GM23338 (cell line): ENCODE measurements at regions not wholly inside any gene's neighbourhood (a gene's known extent, or its start where the extent isn't known, plus 50 kb on each side); places are given as distances from the start of the nearest gene placed in this dataset.

ENCODE experiments used
- ATAC-seq: fragments of 200-7000 bp; cut with Tn5 transposase; 3 replicates; pipeline ENCODE4 v1.9.1; 2020
- DNase-seq: peaks from one replicate; pipeline ENCODE4 v3.0.0-alpha.2; 2015; ENCODE audit warnings: low spot score
- H2AFZ ChIP-seq: fragments of 200-600 bp; sonication (generic); 2 replicates; pipeline ENCODE4 v1.8.0; 2016; ENCODE audit warnings: antibody characterized with exemption, mild to moderate bottlenecking, moderate library complexity
- H3F3A ChIP-seq: fragments of 200-600 bp; sonication (generic); replicated peaks from 2 replicates; pipeline ENCODE4 v1.8.0; 2017; ENCODE audit warnings: antibody characterized with exemption, mixed run types, low read depth
- H3K27ac ChIP-seq: fragments of 200-600 bp; sonication (generic); 2 replicates; pipeline ENCODE4 v1.6.1; 2016; ENCODE audit warnings: low read depth
- H3K27me3 ChIP-seq: fragments of 200-600 bp; sonication (generic); 2 replicates; pipeline ENCODE4 v1.8.0; 2016; ENCODE audit warnings: mild to moderate bottlenecking, mixed run types, moderate library complexity; ENCODE audit not compliant: insufficient read depth
- H3K36me3 ChIP-seq: fragments of 200-600 bp; sonication (generic); 2 replicates; pipeline ENCODE4 v1.8.0; 2016; ENCODE audit warnings: mild to moderate bottlenecking; ENCODE audit not compliant: insufficient read depth
- H3K4me1 ChIP-seq: fragments of 200-600 bp; sonication (generic); 2 replicates; pipeline ENCODE4 v1.8.0; 2016; ENCODE audit warnings: mild to moderate bottlenecking, moderate library complexity; ENCODE audit not compliant: insufficient read depth
- H3K4me2 ChIP-seq: fragments of 200-600 bp; sonication (generic); 2 replicates; pipeline ENCODE4 v1.7.1; 2017; ENCODE audit warnings: mixed run types
- H3K4me3 ChIP-seq: fragments of 200-600 bp; sonication (generic); 2 replicates; pipeline ENCODE4 v1.6.1; 2016; ENCODE audit warnings: mixed run types
- H3K79me2 ChIP-seq: fragments of 200-600 bp; sonication (generic); replicated peaks from 2 replicates; pipeline ENCODE4 v1.8.0; 2017; ENCODE audit warnings: mild to moderate bottlenecking; ENCODE audit not compliant: insufficient read depth
- H3K9me2 ChIP-seq: fragments of 200-600 bp; sonication (generic); 2 replicates; pipeline ENCODE4 v1.8.0; 2017; ENCODE audit not compliant: insufficient read depth
- H4K20me1 ChIP-seq: fragments of 200-600 bp; sonication (generic); replicated peaks from 2 replicates; pipeline ENCODE4 v1.8.0; 2017; ENCODE audit warnings: mild to moderate bottlenecking; ENCODE audit not compliant: insufficient read depth
- H3K27ac Mint-ChIP-seq: 2 replicates; pipeline ENCODE4 v1.8.0; 2020; ENCODE audit warnings: inconsistent platforms, mild to moderate bottlenecking, moderate library complexity, mixed read lengths
- H3K27me3 Mint-ChIP-seq: 3 replicates; pipeline ENCODE4 v1.8.0; 2022; ENCODE audit warnings: low read depth, mild to moderate bottlenecking, moderate library complexity, mixed read lengths, inconsistent platforms; ENCODE audit not compliant: insufficient read depth, poor library complexity
- H3K36me3 Mint-ChIP-seq: 3 replicates; pipeline ENCODE4 v1.8.0; 2021; ENCODE audit warnings: low read depth, mild to moderate bottlenecking, inconsistent platforms, moderate library complexity, mixed read lengths
- H3K4me1 Mint-ChIP-seq: 3 replicates; pipeline ENCODE4 v1.8.0; 2020; ENCODE audit warnings: mild to moderate bottlenecking, inconsistent platforms, mixed read lengths
- H3K4me3 Mint-ChIP-seq: 3 replicates; pipeline ENCODE4 v1.8.0; 2021; ENCODE audit warnings: moderate library complexity, mild to moderate bottlenecking, inconsistent platforms, mixed read lengths
- H3K9me3 Mint-ChIP-seq: 3 replicates; pipeline ENCODE4 v1.8.0; 2020; ENCODE audit warnings: moderate library complexity, mild to moderate bottlenecking, inconsistent platforms, mixed read lengths
- EZH2 ChIP-seq: fragments of 200-600 bp; sonication (generic); IDR thresholded peaks from one replicate; pipeline ENCODE4 v1.8.0; 2017; ENCODE audit warnings: antibody characterized with exemption, mild to moderate bottlenecking, low read depth; ENCODE audit not compliant: unreplicated experiment
- EZH2phosphoT487 ChIP-seq: fragments of 200-600 bp; sonication (generic); IDR thresholded peaks from one replicate; pipeline ENCODE4 v1.8.1; 2018; ENCODE audit warnings: antibody characterized with exemption; ENCODE audit not compliant: unreplicated experiment
- JUNB ChIP-seq: IDR thresholded peaks from one replicate; pipeline ENCODE4 v1.6.1; 2016; ENCODE audit warnings: antibody characterized with exemption; ENCODE audit not compliant: unreplicated experiment
- NANOG ChIP-seq: IDR thresholded peaks from 2 replicates; pipeline ENCODE4 v1.6.1; 2016; ENCODE audit warnings: antibody characterized with exemption, borderline replicate concordance
- POLR2AphosphoS5 ChIP-seq: IDR thresholded peaks from 2 replicates; pipeline ENCODE4 v1.6.1; 2016; ENCODE audit warnings: antibody characterized with exemption, low read depth
- STAT1 ChIP-seq: IDR thresholded peaks from one replicate; pipeline ENCODE4 v1.6.1; 2016; ENCODE audit warnings: antibody characterized with exemption; ENCODE audit not compliant: unreplicated experiment
- ZNF114 ChIP-seq: fragments of 250-450 bp; sonication (Bioruptor Pico); IDR thresholded peaks from 2 replicates; pipeline ENCODE4 v1.5.0; 2020; ENCODE audit warnings: mild to moderate bottlenecking, moderate library complexity
- ZNF331 ChIP-seq: fragments of 250-450 bp; sonication (Bioruptor Pico); IDR thresholded peaks from 2 replicates; pipeline ENCODE4 v1.5.0; 2020; ENCODE audit warnings: low read depth, mild to moderate bottlenecking, moderate library complexity
- TF ChIP-seq, protein P1 (sequence below): IDR thresholded peaks from 2 replicates; pipeline ENCODE4 v1.6.1; 2016; ENCODE audit warnings: antibody characterized with exemption
- TF ChIP-seq, protein P2 (sequence below): IDR thresholded peaks from one replicate; pipeline ENCODE4 v1.6.1; 2018; ENCODE audit warnings: antibody characterized with exemption; ENCODE audit not compliant: unreplicated experiment
- TF ChIP-seq, protein P3 (sequence below): fragments of 250-450 bp; sonication (Bioruptor Pico); IDR thresholded peaks from 2 replicates; pipeline ENCODE4 v1.5.0; 2020; ENCODE audit warnings: mild to moderate bottlenecking, moderate library complexity

DNA sequence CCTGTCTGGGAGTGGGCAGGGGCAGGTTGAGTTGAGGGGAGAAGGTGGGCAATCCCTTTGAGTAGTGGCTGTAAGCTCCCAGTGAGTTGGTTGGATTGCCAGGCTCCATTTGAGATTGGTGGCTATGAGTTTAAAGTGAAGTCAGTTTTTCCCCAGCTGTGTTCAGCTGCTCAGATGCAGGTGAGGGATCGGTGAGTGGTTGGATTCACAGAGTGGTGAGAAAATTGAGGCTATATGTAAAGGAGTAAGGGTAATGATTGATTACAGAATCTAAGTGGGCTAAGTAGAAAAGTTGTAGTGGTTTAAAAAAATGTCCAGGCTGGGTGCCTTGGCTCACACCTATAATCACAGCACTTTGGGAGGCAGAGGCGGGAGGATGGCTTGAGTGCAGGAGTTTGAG lies 68.6 kb downstream of the GLRX5 start (continued):
- TF ChIP-seq, protein P1, sequence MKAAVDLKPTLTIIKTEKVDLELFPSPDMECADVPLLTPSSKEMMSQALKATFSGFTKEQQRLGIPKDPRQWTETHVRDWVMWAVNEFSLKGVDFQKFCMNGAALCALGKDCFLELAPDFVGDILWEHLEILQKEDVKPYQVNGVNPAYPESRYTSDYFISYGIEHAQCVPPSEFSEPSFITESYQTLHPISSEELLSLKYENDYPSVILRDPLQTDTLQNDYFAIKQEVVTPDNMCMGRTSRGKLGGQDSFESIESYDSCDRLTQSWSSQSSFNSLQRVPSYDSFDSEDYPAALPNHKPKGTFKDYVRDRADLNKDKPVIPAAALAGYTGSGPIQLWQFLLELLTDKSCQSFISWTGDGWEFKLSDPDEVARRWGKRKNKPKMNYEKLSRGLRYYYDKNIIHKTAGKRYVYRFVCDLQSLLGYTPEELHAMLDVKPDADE, result no peak
- TF ChIP-seq ZNF331 (CRISPR knock-in tag), result no peak
- no peak for TF ChIP-seq STAT1

DNA sequence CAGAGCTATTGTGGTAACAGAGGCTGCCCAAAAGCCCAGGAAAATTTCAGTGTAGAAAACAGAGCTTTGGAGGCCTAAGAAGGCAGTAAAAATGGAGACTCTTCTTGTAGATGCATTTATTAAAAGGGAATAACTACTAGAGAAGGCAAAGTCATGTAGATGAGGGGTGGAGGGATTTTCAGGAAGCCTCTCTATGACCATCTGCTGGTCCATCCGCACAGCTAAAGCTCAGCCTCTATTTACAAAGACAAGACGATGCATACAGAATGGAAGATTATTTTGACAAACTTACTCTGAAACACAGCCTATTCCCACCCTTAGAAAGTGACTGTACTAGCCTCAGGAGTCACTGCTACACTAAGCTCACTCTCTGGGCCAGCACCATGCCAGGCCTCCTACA lies 71.4 kb downstream of the GLRX5 start:
- no peak overlapping the region for H2AFZ ChIP-seq
- no peaks in the 10 kb centered on the region for H3K27me3 ChIP-seq
- ATAC-seq, result no peak
- H3K36me3 Mint-ChIP-seq, result no peaks in the 10 kb centered on the region
- H3K4me2 ChIP-seq, result no peak overlapping the region
- H3K4me3 Mint-ChIP-seq, result no peak overlapping the region
- H3K4me3 ChIP-seq, result no peak overlapping the region
- no peaks in the 10 kb centered on the region for H3K9me3 Mint-ChIP-seq
- no peaks in the 10 kb centered on the region for H3K4me1 ChIP-seq
- H3K36me3 ChIP-seq, result no peaks in the 10 kb centered on the region
- DNase-seq, result no peak
- peaks cover 6% of the 10 kb centered on the region for H3K27me3 Mint-ChIP-seq
- no peak overlapping the region for H3K27ac ChIP-seq
- H3F3A ChIP-seq, result no peaks in the 10 kb centered on the region
- TF ChIP-seq EZH2 (no peak), JUNB (no peak), ZNF114 (CRISPR knock-in tag) (no peak), NANOG (no peak), POLR2AphosphoS5 (no peak), EZH2phosphoT487 (no peak), ZNF331 (CRISPR knock-in tag) (no peak), STAT1 (no peak)
- TF ChIP-seq, protein P1, result no peak
- TF ChIP-seq, protein P2, sequence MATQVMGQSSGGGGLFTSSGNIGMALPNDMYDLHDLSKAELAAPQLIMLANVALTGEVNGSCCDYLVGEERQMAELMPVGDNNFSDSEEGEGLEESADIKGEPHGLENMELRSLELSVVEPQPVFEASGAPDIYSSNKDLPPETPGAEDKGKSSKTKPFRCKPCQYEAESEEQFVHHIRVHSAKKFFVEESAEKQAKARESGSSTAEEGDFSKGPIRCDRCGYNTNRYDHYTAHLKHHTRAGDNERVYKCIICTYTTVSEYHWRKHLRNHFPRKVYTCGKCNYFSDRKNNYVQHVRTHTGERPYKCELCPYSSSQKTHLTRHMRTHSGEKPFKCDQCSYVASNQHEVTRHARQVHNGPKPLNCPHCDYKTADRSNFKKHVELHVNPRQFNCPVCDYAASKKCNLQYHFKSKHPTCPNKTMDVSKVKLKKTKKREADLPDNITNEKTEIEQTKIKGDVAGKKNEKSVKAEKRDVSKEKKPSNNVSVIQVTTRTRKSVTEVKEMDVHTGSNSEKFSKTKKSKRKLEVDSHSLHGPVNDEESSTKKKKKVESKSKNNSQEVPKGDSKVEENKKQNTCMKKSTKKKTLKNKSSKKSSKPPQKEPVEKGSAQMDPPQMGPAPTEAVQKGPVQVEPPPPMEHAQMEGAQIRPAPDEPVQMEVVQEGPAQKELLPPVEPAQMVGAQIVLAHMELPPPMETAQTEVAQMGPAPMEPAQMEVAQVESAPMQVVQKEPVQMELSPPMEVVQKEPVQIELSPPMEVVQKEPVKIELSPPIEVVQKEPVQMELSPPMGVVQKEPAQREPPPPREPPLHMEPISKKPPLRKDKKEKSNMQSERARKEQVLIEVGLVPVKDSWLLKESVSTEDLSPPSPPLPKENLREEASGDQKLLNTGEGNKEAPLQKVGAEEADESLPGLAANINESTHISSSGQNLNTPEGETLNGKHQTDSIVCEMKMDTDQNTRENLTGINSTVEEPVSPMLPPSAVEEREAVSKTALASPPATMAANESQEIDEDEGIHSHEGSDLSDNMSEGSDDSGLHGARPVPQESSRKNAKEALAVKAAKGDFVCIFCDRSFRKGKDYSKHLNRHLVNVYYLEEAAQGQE, result no peak
- TF ChIP-seq, protein P3, sequence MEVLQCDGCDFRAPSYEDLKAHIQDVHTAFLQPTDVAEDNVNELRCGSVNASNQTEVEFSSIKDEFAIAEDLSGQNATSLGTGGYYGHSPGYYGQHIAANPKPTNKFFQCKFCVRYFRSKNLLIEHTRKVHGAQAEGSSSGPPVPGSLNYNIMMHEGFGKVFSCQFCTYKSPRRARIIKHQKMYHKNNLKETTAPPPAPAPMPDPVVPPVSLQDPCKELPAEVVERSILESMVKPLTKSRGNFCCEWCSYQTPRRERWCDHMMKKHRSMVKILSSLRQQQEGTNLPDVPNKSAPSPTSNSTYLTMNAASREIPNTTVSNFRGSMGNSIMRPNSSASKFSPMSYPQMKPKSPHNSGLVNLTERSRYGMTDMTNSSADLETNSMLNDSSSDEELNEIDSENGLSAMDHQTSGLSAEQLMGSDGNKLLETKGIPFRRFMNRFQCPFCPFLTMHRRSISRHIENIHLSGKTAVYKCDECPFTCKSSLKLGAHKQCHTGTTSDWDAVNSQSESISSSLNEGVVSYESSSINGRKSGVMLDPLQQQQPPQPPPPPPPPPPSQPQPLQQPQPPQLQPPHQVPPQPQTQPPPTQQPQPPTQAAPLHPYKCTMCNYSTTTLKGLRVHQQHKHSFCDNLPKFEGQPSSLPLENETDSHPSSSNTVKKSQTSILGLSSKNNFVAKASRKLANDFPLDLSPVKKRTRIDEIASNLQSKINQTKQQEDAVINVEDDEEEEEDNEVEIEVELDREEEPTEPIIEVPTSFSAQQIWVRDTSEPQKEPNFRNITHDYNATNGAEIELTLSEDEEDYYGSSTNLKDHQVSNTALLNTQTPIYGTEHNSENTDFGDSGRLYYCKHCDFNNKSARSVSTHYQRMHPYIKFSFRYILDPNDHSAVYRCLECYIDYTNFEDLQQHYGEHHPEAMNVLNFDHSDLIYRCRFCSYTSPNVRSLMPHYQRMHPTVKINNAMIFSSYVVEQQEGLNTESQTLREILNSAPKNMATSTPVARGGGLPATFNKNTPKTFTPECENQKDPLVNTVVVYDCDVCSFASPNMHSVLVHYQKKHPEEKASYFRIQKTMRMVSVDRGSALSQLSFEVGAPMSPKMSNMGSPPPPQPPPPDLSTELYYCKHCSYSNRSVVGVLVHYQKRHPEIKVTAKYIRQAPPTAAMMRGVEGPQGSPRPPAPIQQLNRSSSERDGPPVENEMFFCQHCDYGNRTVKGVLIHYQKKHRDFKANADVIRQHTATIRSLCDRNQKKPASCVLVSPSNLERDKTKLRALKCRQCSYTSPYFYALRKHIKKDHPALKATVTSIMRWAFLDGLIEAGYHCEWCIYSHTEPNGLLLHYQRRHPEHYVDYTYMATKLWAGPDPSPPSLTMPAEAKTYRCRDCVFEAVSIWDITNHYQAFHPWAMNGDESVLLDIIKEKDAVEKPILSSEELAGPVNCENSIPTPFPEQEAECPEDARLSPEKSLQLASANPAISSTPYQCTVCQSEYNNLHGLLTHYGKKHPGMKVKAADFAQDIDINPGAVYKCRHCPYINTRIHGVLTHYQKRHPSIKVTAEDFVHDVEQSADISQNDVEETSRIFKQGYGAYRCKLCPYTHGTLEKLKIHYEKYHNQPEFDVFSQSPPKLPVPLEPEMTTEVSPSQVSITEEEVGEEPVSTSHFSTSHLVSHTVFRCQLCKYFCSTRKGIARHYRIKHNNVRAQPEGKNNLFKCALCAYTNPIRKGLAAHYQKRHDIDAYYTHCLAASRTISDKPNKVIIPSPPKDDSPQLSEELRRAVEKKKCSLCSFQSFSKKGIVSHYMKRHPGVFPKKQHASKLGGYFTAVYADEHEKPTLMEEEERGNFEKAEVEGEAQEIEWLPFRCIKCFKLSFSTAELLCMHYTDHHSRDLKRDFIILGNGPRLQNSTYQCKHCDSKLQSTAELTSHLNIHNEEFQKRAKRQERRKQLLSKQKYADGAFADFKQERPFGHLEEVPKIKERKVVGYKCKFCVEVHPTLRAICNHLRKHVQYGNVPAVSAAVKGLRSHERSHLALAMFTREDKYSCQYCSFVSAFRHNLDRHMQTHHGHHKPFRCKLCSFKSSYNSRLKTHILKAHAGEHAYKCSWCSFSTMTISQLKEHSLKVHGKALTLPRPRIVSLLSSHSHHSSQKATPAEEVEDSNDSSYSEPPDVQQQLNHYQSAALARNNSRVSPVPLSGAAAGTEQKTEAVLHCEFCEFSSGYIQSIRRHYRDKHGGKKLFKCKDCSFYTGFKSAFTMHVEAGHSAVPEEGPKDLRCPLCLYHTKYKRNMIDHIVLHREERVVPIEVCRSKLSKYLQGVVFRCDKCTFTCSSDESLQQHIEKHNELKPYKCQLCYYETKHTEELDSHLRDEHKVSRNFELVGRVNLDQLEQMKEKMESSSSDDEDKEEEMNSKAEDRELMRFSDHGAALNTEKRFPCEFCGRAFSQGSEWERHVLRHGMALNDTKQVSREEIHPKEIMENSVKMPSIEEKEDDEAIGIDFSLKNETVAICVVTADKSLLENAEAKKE (CRISPR knock-in tag), result no peak
- no peak overlapping the region for H3K27ac Mint-ChIP-seq
- H4K20me1 ChIP-seq, result no peaks in the 10 kb centered on the region
- H3K79me2 ChIP-seq, result no peaks in the 10 kb centered on the region
- no peaks in the 10 kb centered on the region for H3K4me1 Mint-ChIP-seq
- H3K9me2 ChIP-seq, result no peaks in the 10 kb centered on the region
